CD1c-positive myeloid dendritic cell (primary cell): ENCODE measurements at regions not wholly inside any gene's neighbourhood (a gene's known extent, or its start where the extent isn't known, plus 50 kb on each side); places are given as distances from the start of the nearest gene placed in this dataset.

Source experiments
- DNase-seq: peaks from one replicate; pipeline ENCODE4 v3.0.0-alpha.2; 2016; ENCODE audit errors: extremely low spot score

GRCh38 chr5:171628633-171628974 is 157.0 kb upstream of the SMIM23 start:
- no peak for DNase-seq

- no peak for DNase-seq
Observed at GRCh38 chr5:171629221-171629620, 156.4 kb upstream of the SMIM23 start.

- peak; percentile 58 for DNase-seq
Observed at GRCh38 chr5:171629628-171630349, 155.8 kb upstream of the SMIM23 start.

GRCh38 chr5:171630350-171631065 is 155.1 kb upstream of the SMIM23 start:
- no peak for DNase-seq

GRCh38 chr5:171632616-171633015 is 153.0 kb upstream of the SMIM23 start:
- DNase-seq: no peak

- DNase-seq: peak; percentile 75
Observed at GRCh38 chr5:171633776-171634470, 151.7 kb upstream of the SMIM23 start.

- DNase-seq: peak; percentile 26
Observed at GRCh38 chr5:171634511-171634910, 151.1 kb upstream of the SMIM23 start.

- no peak for DNase-seq
Observed at GRCh38 chr5:171635028-171635427, 150.6 kb upstream of the SMIM23 start.

GRCh38 chr5:171635561-171636245 is 149.9 kb upstream of the SMIM23 start:
- DNase-seq: no peak

- no peak for DNase-seq
Observed at GRCh38 chr5:171637811-171638210, 147.8 kb upstream of the SMIM23 start.

GRCh38 chr5:171639205-171639621 is 146.4 kb upstream of the SMIM23 start:
- no peak for DNase-seq

- no peak for DNase-seq
Observed at GRCh38 chr5:171639966-171640365, 145.7 kb upstream of the SMIM23 start.

GRCh38 chr5:171640480-171640879 is 145.1 kb upstream of the SMIM23 start:
- DNase-seq: no peak

GRCh38 chr5:171641891-171642290 is 143.7 kb upstream of the SMIM23 start:
- no peak for DNase-seq

GRCh38 chr5:171642894-171643293 is 142.7 kb upstream of the SMIM23 start:
- DNase-seq: no peak

- DNase-seq: no peak
Observed at GRCh38 chr5:171644536-171644935, 141.1 kb upstream of the SMIM23 start.

- no peak for DNase-seq
Observed at GRCh38 chr5:171646102-171647042, 139.2 kb upstream of the SMIM23 start.

GRCh38 chr5:171647043-171647903 is 138.3 kb upstream of the SMIM23 start:
- DNase-seq: peak; percentile 12

GRCh38 chr5:171647904-171648260 is 137.7 kb upstream of the SMIM23 start:
- DNase-seq: no peak
